ENCODE measurements at regions not wholly inside any gene's neighbourhood (a gene's known extent, or its start where the extent isn't known, plus 50 kb on each side); places are given as distances from the start of the nearest gene placed in this dataset.
A peak's percentile ranks its signal among the peaks of the same experiment; 100 is the strongest.
"Not testable (repeated sequence)": the region's sequence is repeated elsewhere in the genome, so short reads cannot be mapped to it uniquely, and the experiment has no call there.

- no peak for DNase-seq
These were observed 70.0 kb downstream of the KCTD15 start for GRCh38 chr19:33866696-33867095.

- no peak for DNase-seq
These were observed 71.5 kb downstream of the KCTD15 start for GRCh38 chr19:33868076-33868735.

GRCh38 chr19:33868788-33869412 is 72.2 kb downstream of the KCTD15 start:
- peak in 1 of 2 donors; percentile 30 for DNase-seq

- not testable (repeated sequence) for DNase-seq
These were observed 73.7 kb downstream of the KCTD15 start for GRCh38 chr19:33870298-33870932.

- no peak for DNase-seq
These were observed 74.9 kb downstream of the KCTD15 start for GRCh38 chr19:33871605-33872004.

- no peak for DNase-seq
These were observed 76.0 kb downstream of the KCTD15 start for GRCh38 chr19:33872445-33873320.

GRCh38 chr19:33875071-33875470 is 78.4 kb downstream of the KCTD15 start:
- DNase-seq = no peak

GRCh38 chr19:33876192-33876591 is 79.5 kb downstream of the KCTD15 start:
- no peak for DNase-seq

- no peak for DNase-seq
These were observed 81.4 kb downstream of the KCTD15 start for GRCh38 chr19:33878030-33878544.

- no peak for DNase-seq
These were observed 82.5 kb downstream of the KCTD15 start for GRCh38 chr19:33878910-33879810.

GRCh38 chr19:33879818-33880575 is 83.3 kb downstream of the KCTD15 start:
- no peak for DNase-seq

- DNase-seq = peak in 1 of 2 donors; percentile 18
These were observed 87.3 kb downstream of the KCTD15 start for GRCh38 chr19:33883859-33884519.

GRCh38 chr19:33885236-33885635 is 88.6 kb downstream of the KCTD15 start:
- no peak for DNase-seq

- no peak for DNase-seq
These were observed 91.2 kb downstream of the KCTD15 start for GRCh38 chr19:33887891-33888290.

- no peak for DNase-seq
These were observed 92.0 kb downstream of the KCTD15 start for GRCh38 chr19:33888665-33889064.

- DNase-seq = no peak
These were observed 93.9 kb downstream of the KCTD15 start for GRCh38 chr19:33890569-33890968.

GRCh38 chr19:33891773-33892172 is 95.1 kb downstream of the KCTD15 start:
- DNase-seq = no peak

GRCh38 chr19:33894787-33895186 is 98.1 kb downstream of the KCTD15 start:
- no peak for DNase-seq

GRCh38 chr19:33895366-33895765 is 98.7 kb downstream of the KCTD15 start:
- DNase-seq = no peak

Measured in right lung (tissue), 2 donors.